Progenitor cell of endocrine pancreas (in vitro differentiated cells): ENCODE measurements at regions not wholly inside any gene's neighbourhood (a gene's known extent, or its start where the extent isn't known, plus 50 kb on each side); places are given as distances from the start of the nearest gene placed in this dataset.

Experiments used
- DNase-seq: peaks from one replicate; pipeline ENCODE4 v3.0.0; 2021; ENCODE audit warnings: low spot score; ENCODE audit not compliant: unreplicated experiment
- H3K27ac Mint-ChIP-seq: 2 replicates; pipeline ENCODE4 v1.8.0; 2021; ENCODE audit warnings: mild to moderate bottlenecking, moderate library complexity, mixed read lengths
- H3K27me3 Mint-ChIP-seq: 2 replicates; pipeline ENCODE4 v1.8.0; 2021; ENCODE audit warnings: mixed read lengths
- H3K36me3 Mint-ChIP-seq: 2 replicates; pipeline ENCODE4 v1.8.0; 2022; ENCODE audit warnings: mixed read lengths; ENCODE audit not compliant: insufficient read depth
- H3K4me1 Mint-ChIP-seq: 2 replicates; pipeline ENCODE4 v1.8.0; 2021; ENCODE audit warnings: low read depth, mixed read lengths
- H3K4me3 Mint-ChIP-seq: 2 replicates; pipeline ENCODE4 v1.8.0; 2021; ENCODE audit warnings: low read depth, mild to moderate bottlenecking, moderate library complexity, mixed read lengths
- H3K9me3 Mint-ChIP-seq: 2 replicates; pipeline ENCODE4 v1.8.0; 2021; ENCODE audit warnings: low read depth, mixed read lengths
- TF ChIP-seq, protein P1 (sequence below): fragments of 200-600 bp; sonication (generic); IDR thresholded peaks from one replicate; pipeline ENCODE4 v1.5.0; 2021; ENCODE audit warnings: antibody characterized with exemption, mild to moderate bottlenecking; ENCODE audit not compliant: unreplicated experiment

DNA sequence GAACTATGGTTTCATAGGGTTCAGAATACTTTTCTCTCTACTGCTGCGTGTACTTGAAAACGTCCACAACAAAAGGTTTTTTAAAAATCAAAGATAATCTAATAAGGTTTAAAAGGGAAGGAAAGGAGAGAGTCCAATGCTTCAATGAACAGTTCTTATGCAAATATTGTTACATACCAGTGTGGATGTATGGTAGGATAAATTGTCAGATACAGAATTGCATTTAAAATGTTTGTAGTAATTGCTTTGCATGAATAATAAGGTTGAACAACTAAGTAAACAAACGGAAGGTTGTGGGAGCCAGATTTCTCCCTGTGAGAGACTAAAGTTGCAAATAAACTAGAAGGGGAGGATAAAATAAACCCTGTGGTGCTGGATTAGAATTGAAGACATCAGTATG lies 53.8 kb upstream of the RBBP8 start:
- Mint-ChIP-seq H3K27ac (no peak overlapping the region), H3K27me3 (no peaks in the 10 kb centered on the region), H3K36me3 (no peaks in the 10 kb centered on the region), H3K4me3 (no peak overlapping the region), H3K4me1 (peaks cover 21% of the 10 kb centered on the region), H3K9me3 (no peaks in the 10 kb centered on the region)
- no peak for DNase-seq
- TF ChIP-seq, protein P1, sequence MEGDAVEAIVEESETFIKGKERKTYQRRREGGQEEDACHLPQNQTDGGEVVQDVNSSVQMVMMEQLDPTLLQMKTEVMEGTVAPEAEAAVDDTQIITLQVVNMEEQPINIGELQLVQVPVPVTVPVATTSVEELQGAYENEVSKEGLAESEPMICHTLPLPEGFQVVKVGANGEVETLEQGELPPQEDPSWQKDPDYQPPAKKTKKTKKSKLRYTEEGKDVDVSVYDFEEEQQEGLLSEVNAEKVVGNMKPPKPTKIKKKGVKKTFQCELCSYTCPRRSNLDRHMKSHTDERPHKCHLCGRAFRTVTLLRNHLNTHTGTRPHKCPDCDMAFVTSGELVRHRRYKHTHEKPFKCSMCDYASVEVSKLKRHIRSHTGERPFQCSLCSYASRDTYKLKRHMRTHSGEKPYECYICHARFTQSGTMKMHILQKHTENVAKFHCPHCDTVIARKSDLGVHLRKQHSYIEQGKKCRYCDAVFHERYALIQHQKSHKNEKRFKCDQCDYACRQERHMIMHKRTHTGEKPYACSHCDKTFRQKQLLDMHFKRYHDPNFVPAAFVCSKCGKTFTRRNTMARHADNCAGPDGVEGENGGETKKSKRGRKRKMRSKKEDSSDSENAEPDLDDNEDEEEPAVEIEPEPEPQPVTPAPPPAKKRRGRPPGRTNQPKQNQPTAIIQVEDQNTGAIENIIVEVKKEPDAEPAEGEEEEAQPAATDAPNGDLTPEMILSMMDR = no peak

DNA sequence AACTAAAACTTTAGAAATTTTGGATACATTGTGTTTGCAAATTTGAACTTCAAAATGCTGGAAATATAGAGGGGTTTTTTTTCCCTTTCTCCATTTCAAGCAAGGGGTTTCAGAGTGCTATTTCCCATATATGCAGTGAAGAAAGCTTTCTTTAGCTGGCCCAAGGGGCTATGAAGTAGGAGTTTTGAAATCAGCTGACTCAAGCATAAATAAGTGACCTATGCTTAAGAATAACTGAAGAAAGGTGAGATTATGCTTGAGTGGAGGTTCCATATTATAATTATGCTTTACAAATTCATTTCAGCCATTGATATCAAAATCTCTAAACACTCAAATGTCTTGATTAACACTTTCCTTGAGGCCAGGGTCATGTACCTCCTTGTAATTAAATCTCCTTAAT lies 51.0 kb upstream of the RBBP8 start:
- H3K4me3 Mint-ChIP-seq = no peak overlapping the region
- H3K9me3 Mint-ChIP-seq = peaks cover 3% of the 10 kb centered on the region
- no peaks in the 10 kb centered on the region for H3K27me3 Mint-ChIP-seq
- peaks cover 27% of the 10 kb centered on the region for H3K4me1 Mint-ChIP-seq
- TF ChIP-seq, protein P1 = no peak
- DNase-seq = no peak
- H3K27ac Mint-ChIP-seq = no peak overlapping the region
- H3K36me3 Mint-ChIP-seq = peaks cover 5% of the 10 kb centered on the region

DNA sequence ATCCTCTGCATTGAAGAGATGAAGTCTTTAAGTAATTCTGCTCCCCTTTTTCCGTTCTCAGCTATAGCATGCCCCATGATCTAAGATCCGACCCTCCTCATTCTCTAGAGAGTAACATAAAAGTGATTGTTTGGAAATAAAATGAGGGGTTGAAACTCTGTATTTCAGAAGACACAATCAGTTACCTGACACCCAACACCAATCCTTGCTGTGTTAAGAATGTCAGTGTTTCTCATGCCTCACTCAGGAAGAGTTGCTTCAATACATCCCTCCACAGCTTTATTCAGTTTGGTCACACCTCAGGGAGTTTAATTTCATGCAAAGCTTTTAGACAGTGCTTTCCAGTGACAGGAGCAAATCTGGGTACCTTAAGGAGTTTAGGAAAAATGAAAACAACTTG lies 49.9 kb upstream of the RBBP8 start:
- no peak for DNase-seq
- Mint-ChIP-seq H3K9me3 (peaks cover 3% of the 10 kb centered on the region), H3K27me3 (no peaks in the 10 kb centered on the region), H3K36me3 (peaks cover 5% of the 10 kb centered on the region), H3K4me1 (peaks cover 27% of the 10 kb centered on the region), H3K4me3 (no peak overlapping the region), H3K27ac (peak overlapping the region; percentile 71)
- TF ChIP-seq, protein P1 = no peak
